ENCODE measurements at regions not wholly inside any gene's neighbourhood (a gene's known extent, or its start where the extent isn't known, plus 50 kb on each side); places are given as distances from the start of the nearest gene placed in this dataset.

- no peak for DNase-seq
Measured at GRCh38 chr5:137567226-137567625, 68.1 kb upstream of the SPOCK1 start.

DNA sequence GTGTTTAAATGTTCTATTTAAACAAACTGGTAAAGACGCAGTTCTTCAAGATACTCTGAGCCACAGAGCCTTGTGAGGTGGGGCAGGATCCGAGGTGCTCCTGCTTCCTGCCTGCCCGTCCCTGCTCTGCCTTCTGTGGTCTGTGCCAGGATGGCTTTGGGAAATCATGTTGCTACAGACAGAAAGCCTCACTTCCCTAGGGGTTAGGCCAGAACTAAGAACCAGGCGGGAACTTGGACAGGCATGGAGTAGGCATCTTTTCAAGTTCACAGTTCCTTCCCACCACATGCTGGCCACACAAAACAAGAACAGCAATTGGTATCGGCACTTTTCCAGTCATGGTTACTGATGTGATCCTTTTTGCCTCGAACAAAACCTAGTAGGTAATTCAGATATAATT is 67.7 kb upstream of the SPOCK1 start:
- DNase-seq = no peak

DNA sequence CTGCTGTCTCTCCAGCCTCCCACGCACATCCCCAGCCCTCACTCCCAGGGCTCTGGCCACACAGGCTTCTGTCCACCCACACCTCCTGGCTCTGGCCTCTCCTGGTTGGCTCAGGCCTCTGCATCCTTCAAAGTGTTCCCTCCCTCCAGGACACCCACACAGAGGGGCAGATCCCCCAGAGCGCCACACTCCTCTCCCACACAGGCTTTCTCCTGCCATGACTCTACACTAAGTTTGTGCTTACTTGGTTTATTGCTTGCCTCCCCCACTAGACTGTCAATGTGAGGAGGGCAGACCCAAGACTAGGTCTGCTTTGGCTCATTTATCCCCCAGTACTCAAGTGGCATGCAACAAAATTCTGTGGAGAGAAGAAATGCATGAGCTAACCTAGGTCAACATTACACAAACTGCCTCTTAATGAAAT is 67.0 kb upstream of the SPOCK1 start:
- DNase-seq = no peak

DNA sequence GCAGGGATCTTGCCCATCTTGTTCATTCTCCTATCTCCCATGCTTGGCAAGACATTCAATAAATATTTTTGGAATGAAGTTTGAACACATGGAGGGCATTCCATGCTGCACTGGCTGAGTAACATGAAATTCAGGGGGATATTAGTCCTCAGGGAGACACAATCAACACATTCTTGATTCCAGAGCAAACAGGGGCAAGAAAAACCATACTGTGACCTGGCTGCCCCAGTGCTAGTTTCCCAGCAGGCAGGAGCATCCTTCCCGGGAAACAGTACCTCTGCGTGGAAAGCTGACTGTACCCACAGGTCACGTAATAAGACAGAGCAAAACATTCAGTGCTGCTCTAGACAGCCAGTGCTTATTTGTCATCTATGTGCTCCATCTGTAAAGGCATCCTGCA is 66.3 kb upstream of the SPOCK1 start:
- no peak for DNase-seq

GRCh38 chr5:137564398-137564961 is 65.4 kb upstream of the SPOCK1 start:
- no peak for DNase-seq

GRCh38 chr5:137563646-137564397 is 64.7 kb upstream of the SPOCK1 start:
- peak in 1 of 2 donors; percentile 5 for DNase-seq

- peak in 1 of 2 donors; percentile 3 for DNase-seq
Measured at GRCh38 chr5:137563301-137563645, 64.1 kb upstream of the SPOCK1 start.

GRCh38 chr5:137561608-137562007 is 62.5 kb upstream of the SPOCK1 start:
- no peak for DNase-seq

DNA sequence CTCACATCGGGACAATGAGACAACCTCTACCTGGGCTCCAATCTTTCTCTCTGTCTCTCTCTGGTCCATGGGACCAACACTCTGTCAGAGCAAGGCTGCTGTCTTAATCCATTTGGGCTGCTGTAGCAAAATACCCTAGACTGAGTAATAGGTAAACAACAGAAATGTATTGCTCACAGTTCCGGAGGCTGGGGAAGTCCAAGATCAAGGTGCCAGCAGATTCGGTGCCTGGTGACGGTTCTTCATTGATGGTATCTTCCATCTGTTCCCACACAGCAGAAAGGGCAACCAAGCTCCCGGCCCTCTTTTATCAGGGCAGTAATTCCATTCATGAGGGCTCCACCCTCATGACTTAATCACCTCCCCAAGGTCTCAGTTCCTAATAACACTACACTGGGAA is 61.3 kb upstream of the SPOCK1 start:
- no peak for DNase-seq
